CD8-positive, alpha-beta memory T cell (primary cell): ENCODE measurements at regions not wholly inside any gene's neighbourhood (a gene's known extent, or its start where the extent isn't known, plus 50 kb on each side); places are given as distances from the start of the nearest gene placed in this dataset.
"Not testable (repeated sequence)": the region's sequence is repeated elsewhere in the genome, so short reads cannot be mapped to it uniquely, and the experiment has no call there.

Source experiments
- CTCF ChIA-PET: fragments of 350-600 bp; sonication (Branson Sonifier 250); formaldehyde crosslinking; loops from one replicate; lab custom pipeline; 2021; ENCODE audit warnings: antibody characterized with exemption; lab: Charles Lee
- POLR2A ChIA-PET: fragments of 350-600 bp; sonication (Branson Sonifier 250); formaldehyde crosslinking; loops from one replicate; lab custom pipeline; 2021; ENCODE audit warnings: antibody characterized with exemption; lab: Charles Lee
- DNase-seq, 5 donors: peaks; one replicate each; pipeline versions ENCODE4 v3.0.0 to v3.0.0-alpha.2; 2020 to 2022; ENCODE audit warnings: mixed read lengths in 1 of 5
- H3K27ac ChIP-seq: one replicate; pipeline ENCODE4 v1.7.0; 2013; ENCODE audit warnings: low read depth, mild to moderate bottlenecking, low read length, moderate library complexity
- H3K27me3 ChIP-seq: 2 replicates; pipeline ENCODE4 v1.7.0; 2013; ENCODE audit warnings: low read length, mild to moderate bottlenecking; ENCODE audit not compliant: insufficient read depth, poor library complexity, severe bottlenecking
- H3K36me3 ChIP-seq: 2 replicates; pipeline ENCODE4 v1.7.0; 2013; ENCODE audit warnings: mild to moderate bottlenecking, low read length, moderate library complexity; ENCODE audit not compliant: insufficient read depth
- H3K4me1 ChIP-seq: 2 replicates; pipeline ENCODE4 v1.7.0; 2013; ENCODE audit warnings: mild to moderate bottlenecking, low read length, moderate library complexity; ENCODE audit not compliant: insufficient read depth
- H3K4me3 ChIP-seq: 2 replicates; pipeline ENCODE4 v1.7.0; 2013; ENCODE audit warnings: mild to moderate bottlenecking, low read length
- H3K9me3 ChIP-seq: 2 replicates; pipeline ENCODE4 v1.7.0; 2013; ENCODE audit warnings: mild to moderate bottlenecking, low read length
- H3K27ac Mint-ChIP-seq, 8 donors: one replicate each; pipeline ENCODE4 v1.8.0; 2020 to 2021; ENCODE audit warnings: mixed read lengths in 8 of 8, mild to moderate bottlenecking in 6 of 8, inconsistent platforms in 3 of 8, moderate library complexity in 3 of 8
- H3K27me3 Mint-ChIP-seq, 2 donors: one replicate each; pipeline ENCODE4 v1.8.0; 2020 to 2021; ENCODE audit warnings: mixed read lengths in 2 of 2, mild to moderate bottlenecking in 1 of 2, moderate library complexity in 1 of 2
- H3K36me3 Mint-ChIP-seq, 3 donors: one replicate each; pipeline ENCODE4 v1.8.0; 2020 to 2021; ENCODE audit warnings: mixed read lengths in 3 of 3, inconsistent platforms in 1 of 3, mild to moderate bottlenecking in 1 of 3
- H3K4me1 Mint-ChIP-seq, 3 donors: one replicate each; pipeline ENCODE4 v1.8.0; 2020 to 2021; ENCODE audit warnings: mixed read lengths in 3 of 3, inconsistent platforms in 1 of 3, mild to moderate bottlenecking in 1 of 3
- H3K4me3 Mint-ChIP-seq, 7 donors: one replicate each; pipeline ENCODE4 v1.8.0; 2020 to 2021; ENCODE audit warnings: mixed read lengths in 7 of 7, mild to moderate bottlenecking in 6 of 7, moderate library complexity in 4 of 7, inconsistent platforms in 2 of 7
- H3K9me3 Mint-ChIP-seq, 5 donors: one replicate each; pipeline ENCODE4 v1.8.0; 2020 to 2022; ENCODE audit warnings: mixed read lengths in 5 of 5, mild to moderate bottlenecking in 3 of 5, moderate library complexity in 2 of 5, inconsistent platforms in 1 of 5

- no peak overlapping the region for H3K4me3 Mint-ChIP-seq
- no peaks in the 10 kb centered on the region for H3K36me3 Mint-ChIP-seq
- H3K27ac ChIP-seq: no peak overlapping the region
- no peak for DNase-seq
- H3K27me3 Mint-ChIP-seq: peaks cover 0 to 9% of the 10 kb centered on the region in 2 donors
- H3K27ac Mint-ChIP-seq: no peak overlapping the region
- no peaks in the 10 kb centered on the region for H3K9me3 ChIP-seq
- H3K4me3 ChIP-seq: no peak overlapping the region
- H3K9me3 Mint-ChIP-seq: no peaks in the 10 kb centered on the region
- H3K27me3 ChIP-seq: no peaks in the 10 kb centered on the region
- ChIA-PET CTCF (no interaction called here), POLR2A (no interaction called here)
- no peaks in the 10 kb centered on the region for H3K36me3 ChIP-seq
- no peaks in the 10 kb centered on the region for H3K4me1 ChIP-seq
- no peaks in the 10 kb centered on the region for H3K4me1 Mint-ChIP-seq
Observed at GRCh38 chr17:72462407-72462806, 341.6 kb downstream of the SOX9 start.

- no peaks in the 10 kb centered on the region for H3K36me3 ChIP-seq
- ChIA-PET POLR2A (no interaction called here), CTCF (no interaction called here)
- no peaks in the 10 kb centered on the region for H3K27me3 ChIP-seq
- H3K4me3 ChIP-seq: no peak overlapping the region
- Mint-ChIP-seq H3K4me3 (no peak overlapping the region), H3K4me1 (no peaks in the 10 kb centered on the region), H3K9me3 (no peaks in the 10 kb centered on the region), H3K36me3 (no peaks in the 10 kb centered on the region), H3K27me3 (peaks cover 0 to 9% of the 10 kb centered on the region in 2 donors), H3K27ac (no peak overlapping the region)
- DNase-seq: no peak
- no peaks in the 10 kb centered on the region for H3K4me1 ChIP-seq
- H3K9me3 ChIP-seq: no peaks in the 10 kb centered on the region
- no peak overlapping the region for H3K27ac ChIP-seq
Observed at GRCh38 chr17:72462814-72463213, 342.0 kb downstream of the SOX9 start.

- H3K27ac ChIP-seq: no peak overlapping the region
- no peak for DNase-seq
- no peaks in the 10 kb centered on the region for H3K36me3 ChIP-seq
- H3K9me3 ChIP-seq: no peaks in the 10 kb centered on the region
- no peaks in the 10 kb centered on the region for H3K9me3 Mint-ChIP-seq
- peaks cover 0 to 9% of the 10 kb centered on the region in 2 donors for H3K27me3 Mint-ChIP-seq
- ChIA-PET POLR2A (no interaction called here), CTCF (no interaction called here)
- no peak overlapping the region for H3K4me3 Mint-ChIP-seq
- no peaks in the 10 kb centered on the region for H3K4me1 Mint-ChIP-seq
- H3K36me3 Mint-ChIP-seq: no peaks in the 10 kb centered on the region
- H3K27ac Mint-ChIP-seq: no peak overlapping the region
- no peak overlapping the region for H3K4me3 ChIP-seq
- no peaks in the 10 kb centered on the region for H3K4me1 ChIP-seq
- no peaks in the 10 kb centered on the region for H3K27me3 ChIP-seq
Observed at GRCh38 chr17:72463287-72464102, 342.7 kb downstream of the SOX9 start.

GRCh38 chr17:72464221-72464620 is 343.4 kb downstream of the SOX9 start:
- H3K9me3 Mint-ChIP-seq, H3K4me1 Mint-ChIP-seq, H3K4me1 ChIP-seq, H3K4me3 ChIP-seq, CTCF ChIA-PET, H3K27ac ChIP-seq, H3K4me3 Mint-ChIP-seq, H3K36me3 ChIP-seq, H3K9me3 ChIP-seq, POLR2A ChIA-PET, H3K36me3 Mint-ChIP-seq, H3K27me3 ChIP-seq, H3K27me3 Mint-ChIP-seq, H3K27ac Mint-ChIP-seq, DNase-seq: not testable (repeated sequence)

DNA sequence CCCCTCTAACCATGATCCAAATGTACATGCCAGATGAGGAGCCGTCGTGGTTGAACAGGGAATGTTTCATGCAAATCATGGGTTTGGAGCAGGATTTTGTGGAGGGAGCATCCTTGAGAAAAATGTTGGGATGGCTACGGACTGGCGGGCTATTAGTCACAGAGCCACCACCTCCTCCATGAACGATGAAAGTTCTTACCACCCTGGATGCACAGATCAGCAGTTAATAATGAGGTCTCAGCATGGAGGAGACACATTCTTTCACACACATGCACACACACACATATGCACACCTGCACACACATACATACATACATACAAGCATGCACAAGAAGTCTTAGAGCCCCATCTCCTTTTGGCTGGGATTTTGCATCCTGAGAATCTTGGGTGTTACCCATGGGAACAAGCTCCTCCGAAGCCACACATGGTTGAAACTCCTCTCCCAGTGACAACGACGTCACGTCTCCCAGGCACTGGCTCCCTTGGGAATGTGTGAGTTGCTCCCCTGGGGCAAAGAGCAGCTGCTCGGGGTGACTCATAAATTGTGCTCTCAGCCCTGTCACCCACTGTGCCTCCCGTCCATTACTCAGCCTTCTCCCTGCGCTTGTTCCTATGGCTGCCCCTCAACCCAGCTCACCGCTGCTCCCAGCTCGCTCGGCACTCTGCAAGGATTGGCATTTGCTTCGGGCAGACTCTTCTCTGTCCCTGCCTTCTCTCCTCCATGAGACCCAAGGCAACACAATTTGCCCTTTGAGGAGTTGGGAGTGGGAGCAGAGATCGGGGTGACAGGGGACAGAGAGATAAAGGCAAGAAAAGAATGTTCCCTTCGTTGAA is 344.6 kb downstream of the SOX9 start:
- ChIA-PET CTCF (no interaction called here), POLR2A (no interaction called here)
- no peaks in the 10 kb centered on the region for H3K4me1 Mint-ChIP-seq
- H3K27me3 Mint-ChIP-seq: peaks cover 0 to 9% of the 10 kb centered on the region in 2 donors
- no peak for DNase-seq
- Histone ChIP-seq H3K4me1 (no peaks in the 10 kb centered on the region), H3K4me3 (no peak overlapping the region), H3K9me3 (no peaks in the 10 kb centered on the region), H3K36me3 (no peaks in the 10 kb centered on the region), H3K27ac (no peak overlapping the region), H3K27me3 (no peaks in the 10 kb centered on the region)
- H3K4me3 Mint-ChIP-seq: no peak overlapping the region
- H3K36me3 Mint-ChIP-seq: no peaks in the 10 kb centered on the region
- no peaks in the 10 kb centered on the region for H3K9me3 Mint-ChIP-seq
- no peak overlapping the region for H3K27ac Mint-ChIP-seq

DNA sequence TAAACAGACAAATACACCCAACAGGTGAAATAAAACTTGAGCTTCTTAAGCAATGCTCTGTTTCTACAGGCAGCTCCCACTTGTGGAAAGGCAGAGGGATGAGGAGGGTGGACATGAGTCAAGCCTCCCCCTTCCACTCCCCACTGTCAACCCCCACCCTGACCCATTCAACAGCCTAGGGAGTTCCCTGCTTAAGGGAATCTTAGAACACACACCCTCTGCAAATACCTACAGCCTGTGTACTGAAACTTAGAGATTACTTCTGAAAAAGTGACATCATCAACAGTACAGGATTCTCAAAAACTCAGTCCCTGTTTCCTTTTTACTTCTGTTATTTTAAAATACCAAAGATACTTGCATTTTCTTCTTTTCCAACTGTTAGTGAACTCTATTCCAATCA is 345.4 kb downstream of the SOX9 start:
- Histone ChIP-seq H3K4me1 (no peaks in the 10 kb centered on the region), H3K4me3 (no peak overlapping the region), H3K36me3 (no peaks in the 10 kb centered on the region), H3K27ac (no peak overlapping the region), H3K9me3 (no peaks in the 10 kb centered on the region), H3K27me3 (no peaks in the 10 kb centered on the region)
- Mint-ChIP-seq H3K9me3 (no peaks in the 10 kb centered on the region), H3K36me3 (no peaks in the 10 kb centered on the region), H3K27ac (no peak overlapping the region), H3K4me1 (no peaks in the 10 kb centered on the region), H3K27me3 (peaks cover 6 to 9% of the 10 kb centered on the region in 2 donors), H3K4me3 (no peak overlapping the region)
- ChIA-PET CTCF (no interaction called here), POLR2A (no interaction called here)
- no peak for DNase-seq

DNA sequence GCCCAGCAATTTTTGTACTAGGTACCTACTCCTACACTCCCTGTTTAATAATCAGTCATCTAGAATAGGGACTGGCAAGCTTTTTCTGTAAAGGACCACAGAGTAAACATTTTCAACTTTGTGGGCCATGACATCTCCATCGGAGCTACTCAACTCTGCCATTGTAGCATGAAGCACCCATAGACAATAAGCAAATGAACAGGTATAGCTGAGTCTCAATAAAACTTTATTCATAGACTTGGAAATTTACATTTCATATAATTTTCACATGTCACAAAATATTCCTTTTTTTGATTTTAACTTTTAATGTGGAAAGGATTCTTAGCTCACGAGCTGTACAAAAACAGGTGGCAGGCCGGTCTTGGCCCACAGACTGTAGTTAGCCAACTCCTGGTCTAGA is 345.8 kb downstream of the SOX9 start:
- no peaks in the 10 kb centered on the region for H3K27me3 ChIP-seq
- Mint-ChIP-seq H3K27me3 (peaks cover 6 to 10% of the 10 kb centered on the region in 2 donors), H3K9me3 (no peaks in the 10 kb centered on the region), H3K27ac (no peak overlapping the region), H3K36me3 (no peaks in the 10 kb centered on the region), H3K4me3 (no peak overlapping the region), H3K4me1 (no peaks in the 10 kb centered on the region)
- H3K9me3 ChIP-seq: no peaks in the 10 kb centered on the region
- no peak for DNase-seq
- no peaks in the 10 kb centered on the region for H3K4me1 ChIP-seq
- H3K36me3 ChIP-seq: no peaks in the 10 kb centered on the region
- POLR2A ChIA-PET: no interaction called here
- CTCF ChIA-PET: no interaction called here
- H3K4me3 ChIP-seq: no peak overlapping the region
- no peak overlapping the region for H3K27ac ChIP-seq

DNA sequence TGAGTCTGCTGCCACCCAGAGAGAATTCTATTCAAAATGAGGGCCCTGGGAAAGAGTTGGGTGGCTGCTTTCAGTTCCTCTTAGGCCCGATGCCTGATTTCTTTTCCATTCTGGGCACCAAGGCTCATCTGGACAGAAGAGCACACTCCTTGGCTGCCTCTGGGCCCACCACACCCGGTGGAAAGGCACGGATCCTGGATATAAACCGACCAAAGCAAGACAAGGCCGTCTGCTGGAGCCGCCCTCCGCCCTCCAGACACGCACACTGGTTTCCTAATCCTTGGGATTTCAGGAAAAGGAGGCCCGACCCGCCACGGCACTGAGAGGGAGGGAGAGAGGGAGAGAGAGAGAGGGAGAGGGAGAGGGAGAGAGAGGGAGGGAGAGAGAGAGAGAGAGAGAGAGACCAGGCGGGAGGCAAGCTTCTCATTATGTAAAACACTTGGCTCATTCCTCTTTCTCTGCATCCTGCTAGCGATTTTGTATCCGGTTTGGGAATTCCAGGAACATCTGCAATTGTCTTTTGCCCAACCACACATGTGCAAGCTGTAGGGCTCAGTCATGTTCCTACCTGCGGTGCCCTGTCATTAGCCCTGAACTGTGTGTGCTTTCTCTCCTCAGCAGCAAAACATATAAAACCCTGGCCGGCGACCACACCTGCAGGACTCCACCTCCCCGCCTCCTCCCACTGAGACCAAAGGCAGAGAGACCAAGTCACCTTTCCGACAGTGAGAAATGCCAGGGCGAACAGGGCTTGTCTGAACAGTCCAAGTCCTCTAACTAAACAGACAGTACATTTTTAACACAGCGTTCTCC is 347.2 kb downstream of the SOX9 start:
- no peaks in the 10 kb centered on the region for H3K9me3 ChIP-seq
- no peaks in the 10 kb centered on the region for H3K4me1 ChIP-seq
- H3K4me3 ChIP-seq: no peak overlapping the region
- Mint-ChIP-seq H3K36me3 (no peaks in the 10 kb centered on the region), H3K27ac (no peak overlapping the region), H3K4me1 (no peaks in the 10 kb centered on the region), H3K4me3 (no peak overlapping the region), H3K9me3 (peaks cover 0 to 2% (median 0%) of the 10 kb centered on the region in 5 donors), H3K27me3 (peaks cover 6 to 14% of the 10 kb centered on the region in 2 donors)
- H3K27ac ChIP-seq: no peak overlapping the region
- ChIA-PET CTCF (no interaction called here), POLR2A (no interaction called here)
- no peaks in the 10 kb centered on the region for H3K36me3 ChIP-seq
- H3K27me3 ChIP-seq: no peaks in the 10 kb centered on the region
- DNase-seq: no peak
